IMR-90 (cell line): ENCODE measurements at regions not wholly inside any gene's neighbourhood (a gene's known extent, or its start where the extent isn't known, plus 50 kb on each side); places are given as distances from the start of the nearest gene placed in this dataset.

Source experiments
- ATAC-seq: fragments of 200-7000 bp; cut with Tn5 transposase; 2 replicates; pipeline ENCODE4 v1.9.1; 2020; ENCODE audit warnings: low read depth, mild to moderate bottlenecking, moderate library complexity
- BruUV-seq: library from RNA; stranded (reverse); fragments of 400-500 nt; replicated peaks from 2 replicates; lab custom pipeline; 2021; lab: Mats Ljungman, UMichigan
- CTCF ChIA-PET: fragments of 300-600 bp; formaldehyde crosslinking; extraction: SDS; loops from one replicate; lab custom pipeline; 2021; ENCODE audit warnings: antibody characterized with exemption; lab: Yijun Ruan, JAX
- POLR2A ChIA-PET: fragments of 300-600 bp; sonication (Branson Sonifier 250); formaldehyde crosslinking; loops from one replicate; lab custom pipeline; 2022; ENCODE audit warnings: antibody characterized with exemption; ENCODE audit not compliant: unreplicated experiment; lab: Charles Lee
- DNase-seq: peaks from one replicate; pipeline ENCODE4 v3.0.0; 2013
- H2AFZ ChIP-seq: replicated peaks from 2 replicates; pipeline ENCODE3; 2013; ENCODE audit warnings: low read length, mild to moderate bottlenecking; ENCODE audit not compliant: poor library complexity
- H2AK5ac ChIP-seq: 2 replicates; pipeline ENCODE4 v1.6.1; 2013; ENCODE audit warnings: low read depth, low read length, inconsistent platforms
- H2AK9ac ChIP-seq: replicated peaks from 2 replicates; pipeline ENCODE3; 2013; ENCODE audit warnings: mild to moderate bottlenecking, low read depth, low read length, moderate library complexity; ENCODE audit not compliant: poor library complexity
- H2BK120ac ChIP-seq: 2 replicates; pipeline ENCODE4 v1.6.1; 2013; ENCODE audit warnings: low read depth, low read length, inconsistent platforms
- H2BK15ac ChIP-seq: 3 replicates; pipeline ENCODE4 v1.6.1; 2013; ENCODE audit warnings: low read depth, low read length, inconsistent platforms
- H2BK20ac ChIP-seq: 2 replicates; pipeline ENCODE4 v1.6.1; 2013; ENCODE audit warnings: low read depth, mild to moderate bottlenecking, inconsistent platforms, low read length, moderate library complexity
- H2BK5ac ChIP-seq: 2 replicates; pipeline ENCODE4 v1.6.1; 2013; ENCODE audit warnings: mild to moderate bottlenecking, low read depth, low read length, inconsistent platforms; ENCODE audit not compliant: poor library complexity, severe bottlenecking
- H3K14ac ChIP-seq: replicated peaks from 2 replicates; pipeline ENCODE4 v1.6.1; 2013; ENCODE audit warnings: low read depth, low read length, inconsistent platforms
- H3K18ac ChIP-seq: 2 replicates; pipeline ENCODE4 v1.6.1; 2013; ENCODE audit warnings: low read depth, low read length, control low read depth
- H3K23ac ChIP-seq: 2 replicates; pipeline ENCODE4 v1.6.1; 2013; ENCODE audit warnings: low read depth, low read length, inconsistent platforms
- H3K27ac ChIP-seq: 2 replicates; pipeline ENCODE4 v1.5.1; 2013; ENCODE audit warnings: mild to moderate bottlenecking, control low read depth, low read length; ENCODE audit not compliant: insufficient read depth
- H3K27me3 ChIP-seq: 2 replicates; pipeline ENCODE4 v1.6.1; 2013; ENCODE audit warnings: low read length; ENCODE audit not compliant: control insufficient read depth, insufficient read depth
- H3K36me3 ChIP-seq: 2 replicates; pipeline ENCODE4 v1.6.1; 2013; ENCODE audit warnings: low read length, mixed read lengths; ENCODE audit not compliant: control insufficient read depth, insufficient read depth
- H3K4ac ChIP-seq: 2 replicates; pipeline ENCODE4 v1.6.1; 2013; ENCODE audit warnings: low read depth, low read length, inconsistent platforms
- H3K4me1 ChIP-seq: 2 replicates; pipeline ENCODE4 v1.6.1; 2013; ENCODE audit warnings: low read length, mixed read lengths; ENCODE audit not compliant: control insufficient read depth, insufficient read depth
- H3K4me2 ChIP-seq: 2 replicates; pipeline ENCODE4 v1.6.1; 2013; ENCODE audit warnings: low read depth, mild to moderate bottlenecking, control low read depth, low read length, moderate library complexity
- H3K4me3 ChIP-seq: 2 replicates; pipeline ENCODE4 v1.5.1; 2013; ENCODE audit warnings: low read depth, mild to moderate bottlenecking, control low read depth, low read length, moderate library complexity; ENCODE audit not compliant: insufficient read depth
- H3K56ac ChIP-seq: 2 replicates; pipeline ENCODE4 v1.6.1; 2013; ENCODE audit warnings: low read length, inconsistent platforms; ENCODE audit not compliant: insufficient read depth; ENCODE audit errors: extremely low read depth
- H3K79me1 ChIP-seq, 2 experiments: 2 replicates each; pipeline ENCODE4 v1.6.1; 2013; ENCODE audit warnings: low read length in 2 of 2, inconsistent platforms in 1 of 2, low read depth in 1 of 2
- H3K9ac ChIP-seq: 2 replicates; pipeline ENCODE4 v1.6.1; 2013; ENCODE audit warnings: low read depth, low read length, control low read depth
- H3K9me1 ChIP-seq: 2 replicates; pipeline ENCODE4 v1.6.1; 2013; ENCODE audit warnings: low read length, inconsistent platforms; ENCODE audit not compliant: insufficient read depth
- H3K9me3 ChIP-seq: 2 replicates; pipeline ENCODE4 v1.6.1; 2013; ENCODE audit warnings: low read length; ENCODE audit not compliant: control insufficient read depth, insufficient read depth
- H4K20me1 ChIP-seq: 2 replicates; pipeline ENCODE4 v1.6.1; 2013; ENCODE audit warnings: low read length, inconsistent platforms; ENCODE audit not compliant: insufficient read depth
- H4K5ac ChIP-seq: 2 replicates; pipeline ENCODE4 v1.6.1; 2013; ENCODE audit warnings: mild to moderate bottlenecking, low read depth, low read length, control low read depth
- H4K8ac ChIP-seq, 2 experiments: 2 replicates each; pipeline ENCODE4 v1.6.1; 2013; ENCODE audit warnings: low read depth in 2 of 2, low read length in 2 of 2, control low read depth in 1 of 2, inconsistent platforms in 1 of 2
- H4K91ac ChIP-seq: 2 replicates; pipeline ENCODE4 v1.6.1; 2013; ENCODE audit warnings: low read depth, low read length, inconsistent platforms; ENCODE audit not compliant: insufficient read depth
- BHLHE40 ChIP-seq: fragments of 150-350 bp; IDR thresholded peaks from 2 replicates; pipeline ENCODE4 v1.6.1; 2016; ENCODE audit warnings: mild to moderate bottlenecking, low read depth, low read length
- CEBPB ChIP-seq: IDR thresholded peaks from 2 replicates; pipeline ENCODE4 v1.6.1; 2012; ENCODE audit warnings: low read depth, low read length, improper control_type of control experiment
- CHD1 ChIP-seq: IDR thresholded peaks from 2 replicates; pipeline ENCODE4 v1.6.1; 2012; ENCODE audit warnings: low read depth, low read length, improper control_type of control experiment
- FOS ChIP-seq: fragments of 150-350 bp; IDR thresholded peaks from 2 replicates; pipeline ENCODE4 v1.6.1; 2016; ENCODE audit warnings: low read depth, low read length
- MAFK ChIP-seq: IDR thresholded peaks from 2 replicates; pipeline ENCODE4 v1.6.1; 2012; ENCODE audit warnings: low read depth, low read length, improper control_type of control experiment
- MAZ ChIP-seq: IDR thresholded peaks from 2 replicates; pipeline ENCODE4 v1.6.1; 2012; ENCODE audit warnings: low read depth, mild to moderate bottlenecking, low read length, improper control_type of control experiment, moderate library complexity, borderline replicate concordance
- MXI1 ChIP-seq: IDR thresholded peaks from 2 replicates; pipeline ENCODE4 v1.6.1; 2012; ENCODE audit warnings: low read depth, mild to moderate bottlenecking, low read length, moderate library complexity, borderline replicate concordance
- NFE2L2 ChIP-seq: fragments of 150-350 bp; IDR thresholded peaks from 2 replicates; pipeline ENCODE4 v1.6.1; 2016; ENCODE audit warnings: low read depth, mild to moderate bottlenecking, low read length
- POLR2A ChIP-seq: IDR thresholded peaks from 2 replicates; pipeline ENCODE4 v1.6.1; 2012; ENCODE audit warnings: mild to moderate bottlenecking, low read depth, low read length
- RCOR1 ChIP-seq: IDR thresholded peaks from 2 replicates; pipeline ENCODE4 v1.6.1; 2012; ENCODE audit warnings: mild to moderate bottlenecking, low read length, improper control_type of control experiment; ENCODE audit not compliant: insufficient replicate concordance
- RFX5 ChIP-seq: IDR thresholded peaks from 2 replicates; pipeline ENCODE4 v1.8.0; 2012; ENCODE audit warnings: low read depth, mild to moderate bottlenecking, low read length, moderate library complexity
- SMC3 ChIP-seq: fragments of 150-350 bp; IDR thresholded peaks from 2 replicates; pipeline ENCODE4 v1.6.1; 2016; ENCODE audit warnings: low read depth, mild to moderate bottlenecking, antibody characterized with exemption, low read length, moderate library complexity
- whole genome bisulfite sequencing, 2 experiments: methylation state at CpG; one replicate each; pipeline versions ENCODE4 v1.1.5 to v1.1.7; 2013; ENCODE audit warnings: missing lambda C conversion rate in 2 of 2; ENCODE audit not compliant: insufficient read length in 1 of 2; ENCODE audit errors: extremely low coverage in 2 of 2; 5-methylcytosine and 5-hydroxymethylcytosine counted together
- dilution Hi-C: fragments of 300-500 bp; cut with HindIII; formaldehyde crosslinking; loops from one replicate; pipeline ENCODE4 v1.14.3; 2018; ENCODE audit warnings: low sequenced_read_pairs; ENCODE audit not compliant: unreplicated experiment
- in situ Hi-C: fragments of 300-500 bp; cut with MboI; formaldehyde crosslinking; loops from 3 replicates; pipeline ENCODE4 v1.14.3; 2019; ENCODE audit warnings: low sequenced_read_pairs, inconsistent platforms, mixed read lengths
- intact Hi-C: fragments of 100-400 bp; cut with micrococcal nuclease; formaldehyde crosslinking; loops from 2 replicates; pipeline ENCODE4 v1.10.0; 2022
- TF ChIP-seq, protein P1 (sequence below): conservative IDR thresholded peaks from 2 replicates; pipeline ENCODE4 v1.5.1; 2012; ENCODE audit warnings: mild to moderate bottlenecking, low read depth, low read length, improper control_type of control experiment
- TF ChIP-seq, protein P2 (sequence below): fragments of 150-350 bp; IDR thresholded peaks from 2 replicates; pipeline ENCODE4 v1.6.1; 2016; ENCODE audit warnings: low read depth, mild to moderate bottlenecking, low read length, moderate library complexity, borderline replicate concordance

DNA sequence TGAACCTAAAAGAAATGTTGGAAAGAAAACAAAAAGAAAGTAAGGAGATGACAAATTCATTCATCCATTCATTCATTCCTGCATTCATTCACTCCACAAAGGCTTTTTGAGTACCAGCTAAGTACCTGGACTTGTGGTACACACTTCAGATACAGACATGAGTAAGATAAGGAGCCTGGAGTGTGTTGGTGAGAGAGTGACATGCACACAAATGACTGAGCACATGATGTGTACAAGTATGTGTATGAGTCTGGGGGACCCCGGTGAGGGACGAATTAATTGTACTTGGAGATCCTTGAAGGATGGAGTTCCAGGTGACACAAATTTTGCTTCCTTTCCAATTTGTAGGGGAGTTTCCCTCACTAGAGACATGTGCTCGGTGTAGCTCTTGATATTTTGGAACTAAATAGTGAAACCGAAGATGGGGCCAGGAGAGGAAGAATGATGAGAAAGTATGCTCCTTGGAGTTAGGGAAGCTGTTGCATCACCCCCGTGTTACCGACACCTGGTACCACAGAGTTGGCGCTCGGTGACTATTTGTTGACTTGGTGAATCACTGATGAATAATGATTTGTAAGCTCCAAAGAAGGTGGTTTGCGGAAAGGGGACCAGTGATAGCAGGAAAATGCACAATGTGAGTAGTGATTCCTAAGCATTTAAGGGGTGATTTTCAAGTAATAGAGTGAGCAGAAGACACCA lies 509.8 kb downstream of the CCDC171 start:
- Histone ChIP-seq H3K18ac (peak overlapping the region; percentile 32; the same call in 1 of the 2 replicates), H3K79me1 (peaks cover 0 to under 1% of the 10 kb centered on the region in 2 experiments; a peak in 1 of 4 replicates), H3K9me1 (peaks cover 7% of the 10 kb centered on the region), H3K9me3 (no peaks in the 10 kb centered on the region), H2BK5ac (peak overlapping the region; percentile 82), H3K56ac (peak overlapping the region; percentile 65), H2BK15ac (peak overlapping the region; percentile 83; the same call in 2 of the 3 replicates), H3K4ac (peak overlapping the region; percentile 91), H2BK120ac (peak overlapping the region; percentile 98), H4K20me1 (no peaks in the 10 kb centered on the region), H2AFZ (peak overlapping the region; percentile 71), H3K27me3 (no peaks in the 10 kb centered on the region), H3K9ac (no peak overlapping the region; the same call in 1 of the 2 replicates), H2AK5ac (peak overlapping the region; percentile 96), H3K4me1 (peaks cover 9% of the 10 kb centered on the region), H3K4me3 (no peak overlapping the region), H3K36me3 (no peaks in the 10 kb centered on the region), H4K8ac (peak overlapping the region; percentile 27 to 88), H4K5ac (peak overlapping the region; percentile 39; the same call in 1 of the 2 replicates), H3K27ac (peak overlapping the region; percentile 69; the same call in 1 of the 2 replicates), H2BK20ac (peak overlapping the region; percentile 98), H4K91ac (peak overlapping the region; percentile 88), H3K14ac (peak overlapping the region; percentile 82), H3K23ac (peak overlapping the region; percentile 76), H2AK9ac (peak overlapping the region; percentile 39), H3K4me2 (peak overlapping the region; percentile 49; the same call in 1 of the 2 replicates)
- ChIA-PET CTCF (no interaction called here), POLR2A (no interaction called here)
- 0% methylated on average over 3 of the region's 9 CpGs; no CpG with 5 or more reads in 1 of the 2 experiments for WGBS, 2 experiments
- in situ Hi-C loops (no loop called here), intact Hi-C loops (no loop called here), dilution Hi-C loops (no loop called here)
- ATAC-seq (peak; percentile 45), DNase-seq (peak; percentile 98)
- BruUV-seq: no TSS peak
- TF ChIP-seq MAZ (no peak), SMC3 (0 out of 2 replicates have a peak, but pooled peaks have one; percentile 10), NFE2L2 (no peak), MXI1 (no peak), RFX5 (no peak), POLR2A (no peak), FOS (peak; percentile 91), CEBPB (peak; percentile 99), CHD1 (no peak), RCOR1 (peak; percentile 81), MAFK (no peak), BHLHE40 (peak; percentile 83)
- TF ChIP-seq, protein P1, sequence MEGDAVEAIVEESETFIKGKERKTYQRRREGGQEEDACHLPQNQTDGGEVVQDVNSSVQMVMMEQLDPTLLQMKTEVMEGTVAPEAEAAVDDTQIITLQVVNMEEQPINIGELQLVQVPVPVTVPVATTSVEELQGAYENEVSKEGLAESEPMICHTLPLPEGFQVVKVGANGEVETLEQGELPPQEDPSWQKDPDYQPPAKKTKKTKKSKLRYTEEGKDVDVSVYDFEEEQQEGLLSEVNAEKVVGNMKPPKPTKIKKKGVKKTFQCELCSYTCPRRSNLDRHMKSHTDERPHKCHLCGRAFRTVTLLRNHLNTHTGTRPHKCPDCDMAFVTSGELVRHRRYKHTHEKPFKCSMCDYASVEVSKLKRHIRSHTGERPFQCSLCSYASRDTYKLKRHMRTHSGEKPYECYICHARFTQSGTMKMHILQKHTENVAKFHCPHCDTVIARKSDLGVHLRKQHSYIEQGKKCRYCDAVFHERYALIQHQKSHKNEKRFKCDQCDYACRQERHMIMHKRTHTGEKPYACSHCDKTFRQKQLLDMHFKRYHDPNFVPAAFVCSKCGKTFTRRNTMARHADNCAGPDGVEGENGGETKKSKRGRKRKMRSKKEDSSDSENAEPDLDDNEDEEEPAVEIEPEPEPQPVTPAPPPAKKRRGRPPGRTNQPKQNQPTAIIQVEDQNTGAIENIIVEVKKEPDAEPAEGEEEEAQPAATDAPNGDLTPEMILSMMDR: no peak
- TF ChIP-seq, protein P2, sequence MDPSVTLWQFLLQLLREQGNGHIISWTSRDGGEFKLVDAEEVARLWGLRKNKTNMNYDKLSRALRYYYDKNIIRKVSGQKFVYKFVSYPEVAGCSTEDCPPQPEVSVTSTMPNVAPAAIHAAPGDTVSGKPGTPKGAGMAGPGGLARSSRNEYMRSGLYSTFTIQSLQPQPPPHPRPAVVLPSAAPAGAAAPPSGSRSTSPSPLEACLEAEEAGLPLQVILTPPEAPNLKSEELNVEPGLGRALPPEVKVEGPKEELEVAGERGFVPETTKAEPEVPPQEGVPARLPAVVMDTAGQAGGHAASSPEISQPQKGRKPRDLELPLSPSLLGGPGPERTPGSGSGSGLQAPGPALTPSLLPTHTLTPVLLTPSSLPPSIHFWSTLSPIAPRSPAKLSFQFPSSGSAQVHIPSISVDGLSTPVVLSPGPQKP: no peak
